ENCODE measurements at regions not wholly inside any gene's neighbourhood (a gene's known extent, or its start where the extent isn't known, plus 50 kb on each side); places are given as distances from the start of the nearest gene placed in this dataset.

GRCh38 chr9:82745919-82746318 is 317.0 kb downstream of the RASEF start:
- TF ChIP-seq CTCF (IDR thresholded peaks at IDR 0.05) (no peak), EZH2 (IDR thresholded peaks at IDR 0.05; ENCODE audit: borderline replicate concordance, insufficient read depth, low read depth, low read length, poor library complexity, severe bottlenecking) (no peak)
